ENCODE measurements at regions not wholly inside any gene's neighbourhood (a gene's known extent, or its start where the extent isn't known, plus 50 kb on each side); places are given as distances from the start of the nearest gene placed in this dataset.

DNA sequence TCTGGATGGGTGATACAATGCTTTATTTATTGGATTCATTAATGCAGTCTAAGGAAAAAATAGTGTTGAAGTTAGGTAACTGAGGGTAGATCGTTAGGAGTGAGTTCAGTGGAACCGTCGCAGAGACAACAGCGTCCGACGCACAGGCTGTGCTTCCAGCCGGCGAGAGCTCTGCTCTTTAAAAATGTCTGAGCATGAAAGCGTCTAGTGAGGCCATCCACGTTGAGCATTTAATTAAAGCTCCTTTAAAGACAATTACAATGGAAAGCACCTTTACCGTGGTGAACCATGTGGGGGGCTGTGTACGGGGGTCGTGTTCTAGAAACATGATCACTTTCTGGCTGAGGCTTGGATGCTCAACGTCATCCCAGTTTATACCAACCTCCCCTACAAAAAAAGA, 822.7 kb downstream of the GALR1 start:
- no peaks in the 10 kb centered on the region for H3K4me1 Mint-ChIP-seq (ENCODE audit: insufficient read depth, unreplicated experiment)
- intact Hi-C loops (cut with micrococcal nuclease) = no loop called here

DNA sequence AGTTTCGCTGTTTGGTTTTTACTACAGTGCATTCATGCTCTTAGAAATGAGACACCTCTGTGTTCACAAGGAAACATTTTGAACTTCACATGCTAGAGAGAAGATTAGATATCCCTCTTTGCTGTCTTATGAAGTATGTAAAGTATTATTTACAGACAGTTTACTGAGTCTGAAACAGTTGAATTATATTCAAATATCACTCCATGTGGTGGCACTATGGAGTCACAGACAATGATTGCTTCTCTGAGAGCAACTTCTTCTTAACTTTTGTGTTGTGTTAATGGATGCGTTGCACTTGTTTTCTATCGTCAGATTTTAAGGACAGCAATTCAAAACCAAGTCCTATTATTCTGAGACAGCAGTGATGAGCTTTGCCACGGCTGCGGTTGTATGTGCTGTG, 823.6 kb downstream of the GALR1 start:
- Mint-ChIP-seq H3K9me3 (ENCODE audit: unreplicated experiment) (peaks cover 10% of the 10 kb centered on the region), H3K27ac (ENCODE audit: low read depth, unreplicated experiment) (no peak overlapping the region), H3K4me3 (ENCODE audit: unreplicated experiment) (no peak overlapping the region), H3K4me1 (ENCODE audit: insufficient read depth, unreplicated experiment) (no peaks in the 10 kb centered on the region), H3K27me3 (ENCODE audit: insufficient read depth, unreplicated experiment) (no peaks in the 10 kb centered on the region), H3K36me3 (ENCODE audit: insufficient read depth, unreplicated experiment) (no peaks in the 10 kb centered on the region)
- TF ChIP-seq, protein P1, sequence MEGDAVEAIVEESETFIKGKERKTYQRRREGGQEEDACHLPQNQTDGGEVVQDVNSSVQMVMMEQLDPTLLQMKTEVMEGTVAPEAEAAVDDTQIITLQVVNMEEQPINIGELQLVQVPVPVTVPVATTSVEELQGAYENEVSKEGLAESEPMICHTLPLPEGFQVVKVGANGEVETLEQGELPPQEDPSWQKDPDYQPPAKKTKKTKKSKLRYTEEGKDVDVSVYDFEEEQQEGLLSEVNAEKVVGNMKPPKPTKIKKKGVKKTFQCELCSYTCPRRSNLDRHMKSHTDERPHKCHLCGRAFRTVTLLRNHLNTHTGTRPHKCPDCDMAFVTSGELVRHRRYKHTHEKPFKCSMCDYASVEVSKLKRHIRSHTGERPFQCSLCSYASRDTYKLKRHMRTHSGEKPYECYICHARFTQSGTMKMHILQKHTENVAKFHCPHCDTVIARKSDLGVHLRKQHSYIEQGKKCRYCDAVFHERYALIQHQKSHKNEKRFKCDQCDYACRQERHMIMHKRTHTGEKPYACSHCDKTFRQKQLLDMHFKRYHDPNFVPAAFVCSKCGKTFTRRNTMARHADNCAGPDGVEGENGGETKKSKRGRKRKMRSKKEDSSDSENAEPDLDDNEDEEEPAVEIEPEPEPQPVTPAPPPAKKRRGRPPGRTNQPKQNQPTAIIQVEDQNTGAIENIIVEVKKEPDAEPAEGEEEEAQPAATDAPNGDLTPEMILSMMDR (IDR thresholded peaks at IDR 0.05; ENCODE audit: unreplicated experiment) = no peak
- ChIA-PET POLR2A (no interaction called here), CTCF (interaction anchor here (0.5 to 2.6 kb wide), 11 partner anchors 9 to 1514 kb away, joined by 3 to 18 read pairs (median 3); no protein-coding TSS in a partner anchor)
- BruUV-seq (replicated peaks) = no TSS peak
- no peak for DNase-seq (ENCODE audit: unreplicated experiment)
- intact Hi-C loops (cut with micrococcal nuclease) = no loop called here

More for the DNA sequence above, 822.7 kb downstream of the GALR1 start:
- H3K9me3 Mint-ChIP-seq (ENCODE audit: unreplicated experiment) = peaks cover 6% of the 10 kb centered on the region
- TF ChIP-seq, protein P1 (IDR thresholded peaks at IDR 0.05; ENCODE audit: unreplicated experiment) = no peak
- ChIA-PET POLR2A (no interaction called here), CTCF (interaction anchor here (0.7 to 2.6 kb wide), 4 partner anchors 9 to 1048 kb away, joined by 3 to 7 read pairs (median 3); no protein-coding TSS in a partner anchor)
- BruUV-seq (replicated peaks) = no TSS peak
- H3K4me3 Mint-ChIP-seq (ENCODE audit: unreplicated experiment) = no peak overlapping the region
- H3K27me3 Mint-ChIP-seq (ENCODE audit: insufficient read depth, unreplicated experiment) = no peaks in the 10 kb centered on the region
- DNase-seq (ENCODE audit: unreplicated experiment) = no peak
- H3K27ac Mint-ChIP-seq (ENCODE audit: low read depth, unreplicated experiment) = no peak overlapping the region
- no peaks in the 10 kb centered on the region for H3K36me3 Mint-ChIP-seq (ENCODE audit: insufficient read depth, unreplicated experiment)

DNA sequence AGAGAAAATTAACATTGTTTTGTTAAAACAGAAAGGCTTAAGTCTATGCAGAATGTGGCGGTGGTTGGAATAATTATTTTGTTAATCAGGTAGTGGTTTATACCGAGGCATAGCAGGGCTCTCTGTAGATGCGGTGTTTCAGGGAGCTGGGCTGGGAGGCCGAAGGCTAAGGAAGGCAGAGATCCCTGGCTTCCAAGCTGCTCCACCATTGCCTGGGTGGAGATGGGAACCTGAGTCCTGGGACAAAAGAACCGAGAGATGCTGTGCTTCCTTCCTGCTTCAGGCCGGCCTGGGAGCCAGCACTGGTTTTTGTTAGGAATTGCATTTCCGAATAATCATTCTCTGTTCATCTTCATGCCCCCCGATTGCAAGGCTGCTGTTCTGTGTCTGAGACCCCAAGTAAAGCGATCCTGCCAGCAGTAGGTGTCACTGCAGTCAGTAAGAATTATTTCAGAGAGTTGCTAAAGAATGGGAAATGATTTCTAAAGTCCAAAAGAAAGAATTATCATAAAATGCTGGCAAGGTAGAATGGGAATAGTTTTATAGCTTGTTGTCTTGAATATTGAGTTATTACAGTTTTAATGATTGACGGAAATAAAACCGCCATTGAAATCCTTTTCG, 824.9 kb downstream of the GALR1 start:
- Mint-ChIP-seq H3K27ac (ENCODE audit: low read depth, unreplicated experiment) (no peak overlapping the region), H3K36me3 (ENCODE audit: insufficient read depth, unreplicated experiment) (no peaks in the 10 kb centered on the region), H3K4me1 (ENCODE audit: insufficient read depth, unreplicated experiment) (no peaks in the 10 kb centered on the region), H3K9me3 (ENCODE audit: unreplicated experiment) (peaks cover 14% of the 10 kb centered on the region), H3K4me3 (ENCODE audit: unreplicated experiment) (no peak overlapping the region), H3K27me3 (ENCODE audit: insufficient read depth, unreplicated experiment) (no peaks in the 10 kb centered on the region)
- DNase-seq (ENCODE audit: unreplicated experiment) = no peak
- CTCF ChIA-PET = interaction anchor here (0.6 to 2.6 kb wide), 6 partner anchors 12 to 929 kb away, joined by 3 to 18 read pairs (median 3); no protein-coding TSS in a partner anchor
- intact Hi-C loops (cut with micrococcal nuclease) = no loop called here
- BruUV-seq (replicated peaks) = no TSS peak
- TF ChIP-seq, protein P1 (IDR thresholded peaks at IDR 0.05; ENCODE audit: unreplicated experiment) = no peak
- POLR2A ChIA-PET = interaction anchor here (0.8 kb wide), 1 partner anchor 910 kb away, joined by 3 read pairs; no protein-coding TSS in a partner anchor

DNA sequence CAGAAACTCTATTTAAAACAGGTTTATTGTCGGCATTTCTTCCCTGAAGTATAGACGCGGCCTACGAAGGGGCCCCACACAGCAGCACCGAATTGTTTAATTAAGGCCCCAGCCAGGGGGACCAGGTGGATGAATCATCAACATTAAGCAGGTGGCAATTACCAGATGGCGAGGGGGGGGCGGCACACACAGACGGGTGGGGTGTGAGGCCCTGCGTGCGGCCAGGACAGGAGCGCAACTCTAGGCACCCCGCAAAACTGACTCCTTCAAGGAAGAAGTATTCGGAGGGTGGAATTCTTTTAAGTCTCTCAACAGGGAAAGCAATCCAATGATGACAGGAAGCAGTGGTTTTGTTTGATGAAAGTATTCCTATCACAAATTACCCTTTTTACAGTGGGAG, 830.4 kb downstream of the GALR1 start:
- CTCF ChIA-PET = no interaction called here
- H3K4me3 Mint-ChIP-seq (ENCODE audit: unreplicated experiment) = no peak overlapping the region
- BruUV-seq (replicated peaks) = no TSS peak
- no peaks in the 10 kb centered on the region for H3K27me3 Mint-ChIP-seq (ENCODE audit: insufficient read depth, unreplicated experiment)
- no peak for DNase-seq (ENCODE audit: unreplicated experiment)
- no peaks in the 10 kb centered on the region for H3K36me3 Mint-ChIP-seq (ENCODE audit: insufficient read depth, unreplicated experiment)
- POLR2A ChIA-PET = no interaction called here
- intact Hi-C loops (cut with micrococcal nuclease) = no loop called here
- H3K9me3 Mint-ChIP-seq (ENCODE audit: unreplicated experiment) = peaks cover 15% of the 10 kb centered on the region
- H3K27ac Mint-ChIP-seq (ENCODE audit: low read depth, unreplicated experiment) = no peak overlapping the region
- TF ChIP-seq, protein P1 (IDR thresholded peaks at IDR 0.05; ENCODE audit: unreplicated experiment) = no peak
- H3K4me1 Mint-ChIP-seq (ENCODE audit: insufficient read depth, unreplicated experiment) = no peaks in the 10 kb centered on the region

All from MCF 10A (cell line).